GM12873 (cell line): ENCODE measurements at regions not wholly inside any gene's neighbourhood (a gene's known extent, or its start where the extent isn't known, plus 50 kb on each side); places are given as distances from the start of the nearest gene placed in this dataset.

ENCODE experiments used
- TF ChIP-seq, protein P1 (sequence below): IDR thresholded peaks from 2 replicates; pipeline ENCODE4 v1.5.1; 2012; ENCODE audit warnings: low read depth, mild to moderate bottlenecking, moderate library complexity, low read length, control low read depth; ENCODE audit not compliant: insufficient read depth; ENCODE audit errors: missing control alignments

DNA sequence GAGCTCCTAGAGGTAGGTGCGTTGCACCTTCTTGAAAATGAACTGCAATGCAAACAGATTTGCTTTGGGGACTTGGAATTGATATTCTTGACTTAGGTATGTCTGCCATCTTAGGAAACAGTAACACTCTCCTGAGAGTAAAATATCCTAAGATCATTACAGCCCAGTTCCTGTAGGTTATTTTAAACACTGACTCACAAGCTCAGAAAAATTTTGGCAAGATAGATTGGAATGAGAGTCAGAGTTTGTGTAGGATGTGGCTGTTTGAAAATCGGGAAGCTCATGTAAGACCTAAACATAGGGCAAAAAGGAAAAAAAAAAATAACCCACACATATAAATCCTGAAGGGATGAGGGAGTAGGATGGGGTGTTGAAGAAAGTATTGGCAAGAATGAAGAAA is 377.0 kb upstream of the LRRC4C start:
- TF ChIP-seq, protein P1, sequence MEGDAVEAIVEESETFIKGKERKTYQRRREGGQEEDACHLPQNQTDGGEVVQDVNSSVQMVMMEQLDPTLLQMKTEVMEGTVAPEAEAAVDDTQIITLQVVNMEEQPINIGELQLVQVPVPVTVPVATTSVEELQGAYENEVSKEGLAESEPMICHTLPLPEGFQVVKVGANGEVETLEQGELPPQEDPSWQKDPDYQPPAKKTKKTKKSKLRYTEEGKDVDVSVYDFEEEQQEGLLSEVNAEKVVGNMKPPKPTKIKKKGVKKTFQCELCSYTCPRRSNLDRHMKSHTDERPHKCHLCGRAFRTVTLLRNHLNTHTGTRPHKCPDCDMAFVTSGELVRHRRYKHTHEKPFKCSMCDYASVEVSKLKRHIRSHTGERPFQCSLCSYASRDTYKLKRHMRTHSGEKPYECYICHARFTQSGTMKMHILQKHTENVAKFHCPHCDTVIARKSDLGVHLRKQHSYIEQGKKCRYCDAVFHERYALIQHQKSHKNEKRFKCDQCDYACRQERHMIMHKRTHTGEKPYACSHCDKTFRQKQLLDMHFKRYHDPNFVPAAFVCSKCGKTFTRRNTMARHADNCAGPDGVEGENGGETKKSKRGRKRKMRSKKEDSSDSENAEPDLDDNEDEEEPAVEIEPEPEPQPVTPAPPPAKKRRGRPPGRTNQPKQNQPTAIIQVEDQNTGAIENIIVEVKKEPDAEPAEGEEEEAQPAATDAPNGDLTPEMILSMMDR = no peak

DNA sequence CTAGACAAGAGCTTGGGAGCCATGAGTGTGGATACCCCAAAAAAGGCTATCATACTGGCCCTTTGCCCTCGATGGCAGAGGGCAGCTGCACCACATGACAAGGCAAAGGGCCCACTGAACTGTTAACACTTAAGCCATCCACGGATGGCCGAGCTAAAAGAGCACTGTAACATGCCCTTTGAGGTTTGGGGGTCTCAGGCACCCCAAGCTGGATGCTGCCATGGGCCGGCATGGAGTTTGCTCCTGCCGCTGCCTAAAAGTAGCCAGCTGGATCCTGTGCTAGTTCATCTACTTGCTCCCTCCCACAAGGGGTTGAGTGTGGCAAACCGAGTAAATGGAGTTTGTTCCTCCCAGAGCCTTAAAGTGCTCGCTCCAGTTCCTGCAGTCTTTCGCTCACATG is 383.2 kb upstream of the LRRC4C start:
- TF ChIP-seq, protein P1 = no peak

DNA sequence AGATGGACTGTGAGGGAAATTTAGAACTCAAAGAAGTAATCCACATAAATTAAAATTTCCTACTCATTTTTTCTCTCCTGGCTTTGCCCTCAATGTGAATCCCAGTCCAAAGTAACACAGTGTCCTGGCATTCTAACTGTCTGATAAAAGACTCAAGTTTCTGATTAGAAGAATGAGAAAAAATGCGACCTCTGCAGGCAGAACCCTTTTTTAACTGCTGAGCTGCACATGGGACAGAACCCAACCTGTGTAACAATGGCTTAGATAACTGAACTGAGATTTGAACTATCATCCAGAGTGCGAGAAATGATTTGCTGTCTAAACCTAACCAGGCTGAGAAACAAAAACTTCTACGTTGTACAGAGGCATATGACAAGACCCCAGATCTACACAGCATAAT is 385.6 kb upstream of the LRRC4C start:
- TF ChIP-seq, protein P1 = no peak

DNA sequence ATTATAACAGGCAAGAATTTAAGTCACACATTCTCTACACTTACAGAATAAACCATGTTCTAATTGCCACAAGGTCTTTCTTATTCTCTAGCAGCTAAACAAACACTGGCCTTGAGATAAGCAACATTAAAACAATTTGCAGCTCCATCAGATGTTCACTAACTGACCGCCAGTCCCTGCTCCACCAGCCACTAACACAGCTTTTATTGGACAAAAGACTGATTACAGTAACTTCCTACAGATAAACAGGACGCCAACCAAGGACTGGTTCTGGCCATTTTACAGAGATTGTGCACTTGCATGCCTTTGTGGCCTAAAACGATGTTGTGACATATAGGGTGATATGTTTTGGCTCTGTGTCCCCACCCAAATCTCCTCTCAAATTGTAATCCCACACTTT is 388.9 kb upstream of the LRRC4C start:
- TF ChIP-seq, protein P1 = no peak

DNA sequence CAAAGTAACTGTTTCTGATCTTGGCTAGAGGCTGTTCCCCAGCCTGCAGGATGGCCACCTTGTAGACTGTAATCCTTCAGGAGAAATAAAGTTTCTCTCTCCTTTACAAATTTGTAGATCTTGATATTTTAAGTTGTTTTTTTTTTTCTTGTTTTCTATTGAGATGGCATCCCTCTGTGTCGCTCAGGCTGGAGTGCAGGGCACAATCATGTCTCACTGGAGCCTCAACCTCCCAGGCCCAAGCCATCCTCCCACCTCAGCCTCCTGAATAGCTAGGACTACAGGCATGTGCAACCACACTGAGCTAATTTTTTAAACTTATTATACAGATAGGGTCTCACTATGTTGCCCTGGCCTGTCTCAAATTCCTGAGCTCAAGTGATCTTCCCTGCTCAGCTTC is 389.8 kb upstream of the LRRC4C start:
- TF ChIP-seq, protein P1 = no peak

DNA sequence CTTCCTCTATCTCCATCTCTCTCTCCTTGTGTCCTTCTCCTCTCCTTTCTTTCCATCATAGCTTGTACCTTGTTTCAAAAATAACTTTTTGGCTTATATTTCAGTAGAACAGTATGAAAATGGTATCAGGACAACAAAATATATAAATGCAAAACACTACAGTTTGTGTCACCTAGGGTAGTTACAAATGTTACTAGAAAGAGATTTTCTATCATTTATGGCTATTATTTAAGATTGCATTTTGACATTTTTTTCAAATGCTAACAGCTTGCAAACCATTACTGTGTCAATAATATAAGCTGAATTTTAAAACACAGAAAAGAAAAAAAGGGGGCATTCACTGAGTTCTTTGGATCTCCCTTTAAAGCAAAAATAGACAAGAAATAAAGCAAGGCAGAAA is 392.3 kb upstream of the LRRC4C start:
- TF ChIP-seq, protein P1 = no peak

DNA sequence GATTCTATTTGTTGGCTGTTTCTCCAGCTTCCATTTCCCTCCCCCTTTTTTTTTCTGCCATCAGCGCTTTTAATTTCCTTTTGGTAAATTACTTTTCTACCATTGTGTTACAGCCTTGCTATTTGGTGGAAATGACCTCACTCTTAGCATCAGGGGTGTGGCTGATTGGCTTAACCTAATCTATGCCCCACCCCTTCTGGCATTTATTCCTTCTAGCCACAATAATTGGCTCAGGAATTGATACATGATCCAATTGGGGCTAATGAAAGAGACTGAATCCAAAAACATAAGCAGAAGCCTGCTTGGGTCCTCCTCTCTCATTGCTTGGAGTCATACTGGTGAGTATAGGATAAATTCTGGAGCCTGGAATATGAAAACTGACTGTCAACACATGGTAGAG is 402.4 kb upstream of the LRRC4C start:
- TF ChIP-seq, protein P1 = no peak
